ENCODE measurements at regions not wholly inside any gene's neighbourhood (a gene's known extent, or its start where the extent isn't known, plus 50 kb on each side); places are given as distances from the start of the nearest gene placed in this dataset.

DNA sequence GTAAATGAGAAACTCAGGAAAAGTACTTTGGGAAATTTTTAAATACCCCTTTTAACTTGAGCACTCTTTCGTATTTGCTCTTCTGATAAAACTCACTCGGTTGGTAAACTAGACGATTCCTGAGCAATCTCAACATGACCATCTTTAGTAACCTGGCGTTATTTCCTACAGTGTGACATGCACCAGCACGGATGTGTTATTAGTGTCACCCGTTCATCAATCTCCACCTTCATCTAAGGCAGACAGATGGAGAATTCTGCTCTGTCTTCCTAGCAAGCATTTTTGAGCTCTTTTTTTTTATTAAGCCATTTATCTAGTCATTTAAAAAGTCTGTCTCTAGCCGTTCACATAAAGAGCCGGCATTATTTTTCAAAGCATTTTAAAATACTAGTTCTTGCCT lies 155.2 kb downstream of the DISP1 start:
- intact Hi-C loops (cut with DNase I): no loop called here
- Histone ChIP-seq H3K9me3 (no peaks in the 10 kb centered on the region), H3K36me3 (no peaks in the 10 kb centered on the region), H3K4me1 (peaks cover under 1 to 16% of the 10 kb centered on the region in 2 donors), H3K27me3 (no peaks in the 10 kb centered on the region), H3K27ac (no peak overlapping the region), H3K4me3 (replicated peaks in 1 of 3) (no peak overlapping the region)
- TF ChIP-seq, protein P1, sequence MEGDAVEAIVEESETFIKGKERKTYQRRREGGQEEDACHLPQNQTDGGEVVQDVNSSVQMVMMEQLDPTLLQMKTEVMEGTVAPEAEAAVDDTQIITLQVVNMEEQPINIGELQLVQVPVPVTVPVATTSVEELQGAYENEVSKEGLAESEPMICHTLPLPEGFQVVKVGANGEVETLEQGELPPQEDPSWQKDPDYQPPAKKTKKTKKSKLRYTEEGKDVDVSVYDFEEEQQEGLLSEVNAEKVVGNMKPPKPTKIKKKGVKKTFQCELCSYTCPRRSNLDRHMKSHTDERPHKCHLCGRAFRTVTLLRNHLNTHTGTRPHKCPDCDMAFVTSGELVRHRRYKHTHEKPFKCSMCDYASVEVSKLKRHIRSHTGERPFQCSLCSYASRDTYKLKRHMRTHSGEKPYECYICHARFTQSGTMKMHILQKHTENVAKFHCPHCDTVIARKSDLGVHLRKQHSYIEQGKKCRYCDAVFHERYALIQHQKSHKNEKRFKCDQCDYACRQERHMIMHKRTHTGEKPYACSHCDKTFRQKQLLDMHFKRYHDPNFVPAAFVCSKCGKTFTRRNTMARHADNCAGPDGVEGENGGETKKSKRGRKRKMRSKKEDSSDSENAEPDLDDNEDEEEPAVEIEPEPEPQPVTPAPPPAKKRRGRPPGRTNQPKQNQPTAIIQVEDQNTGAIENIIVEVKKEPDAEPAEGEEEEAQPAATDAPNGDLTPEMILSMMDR (IDR thresholded peaks at IDR 0.05): no peak
- TF ChIP-seq POLR2A (IDR thresholded peaks at IDR 0.05): no peak
- 86 to 87% methylated on average over 8 of the region's 8 CpGs for WGBS, 2 donors
- no peak for DNase-seq

DNA sequence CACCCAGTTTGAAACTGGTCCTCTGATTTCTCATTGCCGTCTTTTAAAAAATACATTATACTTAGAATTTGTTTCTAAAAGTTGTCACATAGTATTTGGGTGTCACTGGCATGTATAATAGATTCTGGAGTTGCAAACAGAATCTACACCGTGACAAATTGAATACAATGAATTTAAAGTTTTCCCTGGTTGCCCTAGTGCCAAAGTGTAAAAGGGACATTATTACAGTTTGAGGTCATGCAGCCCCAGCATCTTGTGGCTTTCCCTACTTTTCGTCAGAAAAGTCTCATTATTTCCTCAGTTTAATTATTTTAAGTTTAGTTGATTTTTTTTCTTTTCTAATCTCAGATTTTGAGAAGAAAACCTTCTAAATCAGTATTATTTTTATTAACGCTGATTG lies 155.9 kb downstream of the DISP1 start:
- no peaks in the 10 kb centered on the region for H3K36me3 ChIP-seq
- intact Hi-C loops (cut with DNase I): no loop called here
- no peak for TF ChIP-seq POLR2A (IDR thresholded peaks at IDR 0.05)
- TF ChIP-seq, protein P1 (IDR thresholded peaks at IDR 0.05): no peak
- H3K4me3 ChIP-seq (replicated peaks in 1 of 3): no peak overlapping the region
- WGBS, 2 donors: 81 to 83% methylated on average over 4 of the region's 4 CpGs
- H3K27me3 ChIP-seq: no peaks in the 10 kb centered on the region
- no peak for DNase-seq
- H3K4me1 ChIP-seq: peaks cover 8 to 23% of the 10 kb centered on the region in 2 donors
- no peak overlapping the region for H3K27ac ChIP-seq
- H3K9me3 ChIP-seq: no peaks in the 10 kb centered on the region

DNA sequence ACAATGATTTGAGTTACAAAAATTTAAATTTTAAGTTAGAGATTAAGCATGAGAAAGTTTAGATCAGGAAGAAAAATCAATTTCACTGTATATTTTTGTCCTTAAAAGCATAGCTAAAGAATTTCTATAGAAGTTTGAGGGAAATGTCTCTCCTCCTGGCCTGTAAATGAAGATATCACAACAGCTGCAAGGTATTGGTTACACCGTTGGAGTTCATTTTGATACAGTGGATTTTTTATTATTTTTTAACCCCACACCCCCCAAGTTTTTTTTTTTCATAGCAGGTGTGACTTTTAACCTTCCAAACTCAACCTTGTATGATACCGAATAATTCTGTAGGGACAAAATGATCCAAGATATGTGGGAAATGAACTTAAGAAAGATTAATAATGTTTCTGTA lies 156.3 kb downstream of the DISP1 start:
- H3K27ac ChIP-seq: no peak overlapping the region

DNA sequence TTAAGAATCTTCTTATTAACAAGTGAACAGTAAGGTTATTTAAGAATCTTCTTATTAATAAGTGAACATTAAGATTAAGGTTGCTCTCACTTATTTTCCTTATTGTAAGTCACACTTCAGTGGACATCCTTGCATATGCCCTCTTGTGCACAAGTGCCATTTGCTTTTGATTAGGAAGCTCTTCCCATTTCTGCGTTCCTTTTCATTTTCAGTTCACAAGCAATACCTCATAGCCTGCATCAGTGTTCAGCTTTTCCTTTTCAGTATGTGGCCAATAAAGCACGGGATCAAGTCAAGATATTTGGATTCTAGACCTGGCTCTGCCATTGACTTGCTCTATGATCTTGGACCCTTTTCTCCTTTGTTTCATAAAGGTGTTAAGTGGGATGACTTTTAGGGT lies 158.7 kb downstream of the DISP1 start:
- peaks cover 10 to 30% of the 10 kb centered on the region in 2 donors for H3K4me1 ChIP-seq
- DNase-seq: no peak
- H3K9me3 ChIP-seq: no peaks in the 10 kb centered on the region
- WGBS, 2 donors: 73 to 92% methylated on average over 2 of the region's 2 CpGs
- no peak for TF ChIP-seq POLR2A (IDR thresholded peaks at IDR 0.05)
- TF ChIP-seq, protein P1 (IDR thresholded peaks at IDR 0.05): no peak
- intact Hi-C loops (cut with DNase I): no loop called here
- no peak overlapping the region for H3K4me3 ChIP-seq (replicated peaks in 1 of 3)
- no peaks in the 10 kb centered on the region for H3K27me3 ChIP-seq
- no peak overlapping the region for H3K27ac ChIP-seq
- H3K36me3 ChIP-seq: no peaks in the 10 kb centered on the region

More for the DNA sequence above, 156.3 kb downstream of the DISP1 start:
- H3K4me1 ChIP-seq: peaks cover 10 to 28% of the 10 kb centered on the region in 2 donors
- H3K36me3 ChIP-seq: no peaks in the 10 kb centered on the region
- WGBS, 2 donors: 91 to 97% methylated on average over 2 of the region's 2 CpGs
- intact Hi-C loops (cut with DNase I): no loop called here
- no peaks in the 10 kb centered on the region for H3K27me3 ChIP-seq
- H3K9me3 ChIP-seq: no peaks in the 10 kb centered on the region
- no peak overlapping the region for H3K4me3 ChIP-seq (replicated peaks in 1 of 3)
- no peak for DNase-seq
- no peak for TF ChIP-seq POLR2A (IDR thresholded peaks at IDR 0.05)
- TF ChIP-seq, protein P1 (IDR thresholded peaks at IDR 0.05): no peak

DNA sequence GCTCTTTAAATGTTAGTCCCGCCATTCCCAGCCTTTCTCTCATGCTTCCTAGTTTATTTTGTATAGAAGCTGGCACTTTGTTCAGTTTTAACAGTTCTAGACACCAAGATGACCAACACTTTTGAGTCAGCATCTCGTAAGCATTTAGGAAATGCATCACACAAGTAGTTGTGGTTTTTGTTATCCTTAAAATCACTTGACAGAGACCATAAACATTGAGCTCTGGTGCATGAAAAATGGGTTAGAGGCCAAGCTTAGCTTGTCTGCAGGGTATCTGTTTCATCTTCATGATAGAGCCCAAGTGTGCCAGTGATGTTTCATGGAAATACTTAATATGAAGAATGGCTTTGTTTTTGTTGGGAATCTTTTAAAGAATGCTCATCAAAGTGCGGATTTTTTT lies 159.7 kb downstream of the DISP1 start:
- no peak overlapping the region for H3K27ac ChIP-seq
- no peak for DNase-seq
- H3K36me3 ChIP-seq: no peaks in the 10 kb centered on the region
- intact Hi-C loops (cut with DNase I): no loop called here
- no peak overlapping the region for H3K4me3 ChIP-seq (replicated peaks in 1 of 3)
- TF ChIP-seq, protein P1 (IDR thresholded peaks at IDR 0.05): no peak
- no peak for TF ChIP-seq POLR2A (IDR thresholded peaks at IDR 0.05)
- no peaks in the 10 kb centered on the region for H3K27me3 ChIP-seq
- H3K4me1 ChIP-seq: peaks cover 10 to 30% of the 10 kb centered on the region in 2 donors
- H3K9me3 ChIP-seq: no peaks in the 10 kb centered on the region
- WGBS, 2 donors: 81 to 83% methylated on average over 3 of the region's 3 CpGs

All from thyroid gland (tissue), 4 donors.